PC-9 (cell line): ENCODE measurements at regions not wholly inside any gene's neighbourhood (a gene's known extent, or its start where the extent isn't known, plus 50 kb on each side); places are given as distances from the start of the nearest gene placed in this dataset.

Experiments used
- BruUV-seq: library from RNA; stranded (reverse); fragments of 400-500 nt; replicated peaks from 2 replicates; lab custom pipeline; 2021; lab: Mats Ljungman, UMichigan
- CTCF ChIA-PET: fragments of 300-600 bp; sonication (Branson Sonifier 250); formaldehyde crosslinking; loops from one replicate; lab custom pipeline; 2022; ENCODE audit warnings: antibody characterized with exemption; lab: Charles Lee
- POLR2A ChIA-PET: fragments of 300-600 bp; sonication (Branson Sonifier 250); formaldehyde crosslinking; loops from one replicate; lab custom pipeline; 2022; ENCODE audit warnings: antibody characterized with exemption; ENCODE audit not compliant: unreplicated experiment; lab: Charles Lee
- DNase-seq, 2 experiments: peaks; one replicate each; pipeline versions ENCODE4 v3.0.0 to v3.0.0-alpha.2; 2015 to 2022; ENCODE audit warnings: mixed read lengths in 1 of 2
- H2AFZ ChIP-seq: fragments of 200-600 bp; sonication (generic); 2 replicates; pipeline ENCODE4 v1.8.1; 2017; ENCODE audit warnings: antibody characterized with exemption
- H3F3A ChIP-seq: fragments of 200-600 bp; sonication (generic); 2 replicates; pipeline ENCODE4 v1.8.1; 2017; ENCODE audit warnings: antibody characterized with exemption, mild to moderate bottlenecking, low read depth; ENCODE audit not compliant: insufficient read depth
- H3K27ac ChIP-seq: fragments of 200-600 bp; sonication (generic); 2 replicates; pipeline ENCODE4 v1.6.1; 2016; ENCODE audit warnings: mixed run types
- H3K27me3 ChIP-seq: fragments of 200-600 bp; sonication (generic); 2 replicates; pipeline ENCODE4 v1.6.1; 2016; ENCODE audit warnings: low read depth, mixed run types; ENCODE audit not compliant: insufficient read depth
- H3K36me3 ChIP-seq: fragments of 200-600 bp; sonication (generic); 2 replicates; pipeline ENCODE4 v1.6.1; 2016; ENCODE audit warnings: low read depth, mixed run types
- H3K4me1 ChIP-seq: fragments of 200-600 bp; sonication (generic); replicated peaks from 2 replicates; pipeline ENCODE4 v1.6.1; 2016; ENCODE audit warnings: mixed run types; ENCODE audit not compliant: insufficient read depth
- H3K4me2 ChIP-seq: fragments of 200-600 bp; sonication (generic); 2 replicates; pipeline ENCODE4 v1.6.1; 2017; ENCODE audit warnings: mixed run types
- H3K4me3 ChIP-seq: fragments of 200-600 bp; sonication (generic); 2 replicates; pipeline ENCODE4 v1.6.1; 2016; ENCODE audit warnings: mixed run types
- H3K79me2 ChIP-seq: fragments of 200-600 bp; sonication (generic); 2 replicates; pipeline ENCODE4 v1.6.1; 2017; ENCODE audit warnings: low read depth, mixed run types
- H3K9me2 ChIP-seq: fragments of 200-600 bp; sonication (generic); 2 replicates; pipeline ENCODE4 v1.8.1; 2017; ENCODE audit warnings: mild to moderate bottlenecking; ENCODE audit not compliant: insufficient read depth
- H3K9me3 ChIP-seq: fragments of 200-600 bp; sonication (generic); 2 replicates; pipeline ENCODE4 v1.8.1; 2016; ENCODE audit warnings: low read depth; ENCODE audit not compliant: insufficient read depth
- H4K20me1 ChIP-seq: fragments of 200-600 bp; sonication (generic); 2 replicates; pipeline ENCODE4 v1.8.1; 2017; ENCODE audit not compliant: insufficient read depth
- EZH2 ChIP-seq: fragments of 200-600 bp; sonication (generic); IDR thresholded peaks from 2 replicates; pipeline ENCODE4 v1.8.0; 2017; ENCODE audit warnings: antibody characterized with exemption, low read depth
- intact Hi-C: fragments of 100-400 bp; cut with micrococcal nuclease; formaldehyde crosslinking; loops from one replicate; pipeline ENCODE4 v1.10.0; 2022; ENCODE audit not compliant: unreplicated experiment
- TF ChIP-seq, protein P1 (sequence below): fragments of 200-600 bp; sonication (generic); conservative IDR thresholded peaks from 2 replicates; pipeline ENCODE4 v1.6.1; 2017; ENCODE audit warnings: mixed run types, antibody characterized with exemption, mild to moderate bottlenecking, moderate library complexity

DNA sequence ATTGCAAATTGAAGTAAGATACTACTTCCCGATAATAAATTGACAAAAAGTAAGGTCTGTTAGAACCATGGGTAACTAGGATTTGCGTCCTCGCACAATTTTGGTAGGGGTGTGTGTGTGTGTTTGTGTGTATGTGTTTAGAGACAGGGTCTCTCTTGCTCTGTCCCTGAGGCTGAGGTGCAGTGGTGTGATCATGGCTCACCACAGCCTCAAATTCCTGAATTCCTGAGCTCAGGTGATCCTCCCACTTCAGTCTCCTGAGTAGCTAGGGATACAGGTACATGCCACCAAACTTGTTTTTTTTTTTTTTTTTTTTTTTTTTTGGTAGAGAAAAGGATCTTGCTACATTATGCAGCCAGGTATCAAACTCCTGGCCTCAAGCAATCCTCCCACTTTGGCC, 209.2 kb upstream of the ESRRG start:
- ChIA-PET CTCF (no interaction called here), POLR2A (no interaction called here)
- Histone ChIP-seq H3K36me3 (no peaks in the 10 kb centered on the region), H3K9me2 (no peaks in the 10 kb centered on the region), H3K27me3 (no peaks in the 10 kb centered on the region), H3K4me1 (no peaks in the 10 kb centered on the region; the same call in 1 of the 2 replicates), H4K20me1 (no peaks in the 10 kb centered on the region), H3K79me2 (no peaks in the 10 kb centered on the region), H2AFZ (no peak overlapping the region), H3K4me3 (no peak overlapping the region), H3K9me3 (no peaks in the 10 kb centered on the region), H3K4me2 (no peak overlapping the region), H3F3A (no peaks in the 10 kb centered on the region), H3K27ac (no peak overlapping the region)
- BruUV-seq: no TSS peak
- no peak for TF ChIP-seq EZH2
- TF ChIP-seq, protein P1, sequence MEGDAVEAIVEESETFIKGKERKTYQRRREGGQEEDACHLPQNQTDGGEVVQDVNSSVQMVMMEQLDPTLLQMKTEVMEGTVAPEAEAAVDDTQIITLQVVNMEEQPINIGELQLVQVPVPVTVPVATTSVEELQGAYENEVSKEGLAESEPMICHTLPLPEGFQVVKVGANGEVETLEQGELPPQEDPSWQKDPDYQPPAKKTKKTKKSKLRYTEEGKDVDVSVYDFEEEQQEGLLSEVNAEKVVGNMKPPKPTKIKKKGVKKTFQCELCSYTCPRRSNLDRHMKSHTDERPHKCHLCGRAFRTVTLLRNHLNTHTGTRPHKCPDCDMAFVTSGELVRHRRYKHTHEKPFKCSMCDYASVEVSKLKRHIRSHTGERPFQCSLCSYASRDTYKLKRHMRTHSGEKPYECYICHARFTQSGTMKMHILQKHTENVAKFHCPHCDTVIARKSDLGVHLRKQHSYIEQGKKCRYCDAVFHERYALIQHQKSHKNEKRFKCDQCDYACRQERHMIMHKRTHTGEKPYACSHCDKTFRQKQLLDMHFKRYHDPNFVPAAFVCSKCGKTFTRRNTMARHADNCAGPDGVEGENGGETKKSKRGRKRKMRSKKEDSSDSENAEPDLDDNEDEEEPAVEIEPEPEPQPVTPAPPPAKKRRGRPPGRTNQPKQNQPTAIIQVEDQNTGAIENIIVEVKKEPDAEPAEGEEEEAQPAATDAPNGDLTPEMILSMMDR: no peak
- intact Hi-C loops: no loop called here
- DNase-seq: no peak

DNA sequence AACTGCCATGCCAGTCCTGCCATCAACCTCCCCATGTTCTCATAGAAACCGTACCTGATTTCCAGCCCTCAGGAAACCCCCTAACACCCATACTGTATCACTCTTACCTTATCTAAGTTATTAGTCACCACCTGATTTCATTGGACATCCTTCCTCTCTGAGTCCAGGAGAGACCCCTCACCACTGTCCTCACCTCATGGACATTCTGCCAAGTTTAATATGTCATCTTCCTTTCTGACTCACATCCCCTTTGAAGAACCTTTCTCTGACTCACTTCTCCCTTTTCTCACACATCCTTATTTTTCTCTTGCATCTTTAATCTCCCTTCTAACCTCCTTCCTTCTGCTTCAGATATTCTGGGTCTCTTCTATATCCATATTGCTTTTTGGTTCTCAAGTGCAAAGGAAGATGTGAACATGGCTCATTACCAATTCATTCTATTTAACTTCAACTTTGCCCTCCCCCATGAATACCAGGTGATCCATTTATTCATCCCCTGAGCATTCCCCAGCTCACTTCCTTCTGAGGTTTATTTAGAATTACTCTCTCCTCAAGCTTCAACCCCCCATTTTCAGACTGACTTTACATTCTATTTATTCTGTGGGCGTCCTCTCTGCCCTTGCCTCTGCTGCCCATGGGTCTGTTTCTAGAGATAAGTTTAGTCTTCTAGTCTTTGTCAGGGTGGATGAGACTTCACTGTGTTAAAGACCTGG, 206.8 kb upstream of the ESRRG start:
- Histone ChIP-seq H3K79me2 (no peaks in the 10 kb centered on the region), H3F3A (no peaks in the 10 kb centered on the region), H3K36me3 (no peaks in the 10 kb centered on the region), H4K20me1 (no peaks in the 10 kb centered on the region), H3K4me2 (no peak overlapping the region), H3K9me2 (no peaks in the 10 kb centered on the region), H3K4me1 (no peaks in the 10 kb centered on the region; the same call in 1 of the 2 replicates), H3K4me3 (no peak overlapping the region), H3K9me3 (no peaks in the 10 kb centered on the region), H3K27me3 (no peaks in the 10 kb centered on the region), H3K27ac (no peak overlapping the region), H2AFZ (no peak overlapping the region)
- DNase-seq: no peak
- ChIA-PET POLR2A (no interaction called here), CTCF (no interaction called here)
- TF ChIP-seq EZH2: no peak
- TF ChIP-seq, protein P1: no peak
- intact Hi-C loops: no loop called here
- BruUV-seq: no TSS peak

DNA sequence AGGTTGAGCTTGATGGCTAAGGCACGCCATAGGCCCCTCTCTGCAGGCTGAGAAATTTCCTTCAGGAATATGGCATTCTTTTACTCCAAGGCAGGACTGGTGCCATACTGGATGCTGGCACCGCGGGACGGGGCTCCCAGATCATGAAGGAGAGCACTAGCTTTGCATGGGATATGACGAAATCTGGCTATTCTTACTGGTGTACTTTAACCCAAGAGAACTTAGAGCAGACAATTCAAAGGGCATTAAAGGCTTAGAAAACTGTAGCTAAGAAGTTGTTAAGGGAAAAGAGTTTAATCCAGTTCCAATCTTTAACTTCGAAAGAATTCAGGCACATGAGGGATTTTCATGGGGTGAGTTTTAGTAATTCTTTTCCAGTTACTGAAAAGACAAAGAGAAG, 204.4 kb upstream of the ESRRG start:
- Histone ChIP-seq H3K4me3 (no peak overlapping the region), H3K27me3 (no peaks in the 10 kb centered on the region), H4K20me1 (no peaks in the 10 kb centered on the region), H3F3A (no peaks in the 10 kb centered on the region), H3K36me3 (no peaks in the 10 kb centered on the region), H3K79me2 (no peaks in the 10 kb centered on the region), H3K9me3 (no peaks in the 10 kb centered on the region), H3K4me2 (no peak overlapping the region), H2AFZ (no peak overlapping the region), H3K4me1 (no peaks in the 10 kb centered on the region; the same call in 1 of the 2 replicates), H3K9me2 (no peaks in the 10 kb centered on the region), H3K27ac (no peak overlapping the region)
- intact Hi-C loops: no loop called here
- ChIA-PET CTCF (no interaction called here), POLR2A (no interaction called here)
- BruUV-seq: no TSS peak
- DNase-seq: no peak
- TF ChIP-seq, protein P1: no peak
- TF ChIP-seq EZH2: no peak
